IMR-90 (cell line): ENCODE measurements at regions not wholly inside any gene's neighbourhood (a gene's known extent, or its start where the extent isn't known, plus 50 kb on each side); places are given as distances from the start of the nearest gene placed in this dataset.

ENCODE experiments used
- ATAC-seq: fragments of 200-7000 bp; cut with Tn5 transposase; 2 replicates; pipeline ENCODE4 v1.9.1; 2020; ENCODE audit warnings: low read depth, mild to moderate bottlenecking, moderate library complexity
- BruUV-seq: library from RNA; stranded (reverse); fragments of 400-500 nt; replicated peaks from 2 replicates; lab custom pipeline; 2021; lab: Mats Ljungman, UMichigan
- CTCF ChIA-PET: fragments of 300-600 bp; formaldehyde crosslinking; extraction: SDS; loops from one replicate; lab custom pipeline; 2021; ENCODE audit warnings: antibody characterized with exemption; lab: Yijun Ruan, JAX
- POLR2A ChIA-PET: fragments of 300-600 bp; sonication (Branson Sonifier 250); formaldehyde crosslinking; loops from one replicate; lab custom pipeline; 2022; ENCODE audit warnings: antibody characterized with exemption; ENCODE audit not compliant: unreplicated experiment; lab: Charles Lee
- DNase-seq: peaks from one replicate; pipeline ENCODE4 v3.0.0; 2013
- H2AFZ ChIP-seq: replicated peaks from 2 replicates; pipeline ENCODE3; 2013; ENCODE audit warnings: low read length, mild to moderate bottlenecking; ENCODE audit not compliant: poor library complexity
- H2AK5ac ChIP-seq: 2 replicates; pipeline ENCODE4 v1.6.1; 2013; ENCODE audit warnings: low read depth, low read length, inconsistent platforms
- H2AK9ac ChIP-seq: replicated peaks from 2 replicates; pipeline ENCODE3; 2013; ENCODE audit warnings: mild to moderate bottlenecking, low read depth, low read length, moderate library complexity; ENCODE audit not compliant: poor library complexity
- H2BK120ac ChIP-seq: 2 replicates; pipeline ENCODE4 v1.6.1; 2013; ENCODE audit warnings: low read depth, low read length, inconsistent platforms
- H2BK15ac ChIP-seq: 3 replicates; pipeline ENCODE4 v1.6.1; 2013; ENCODE audit warnings: low read depth, low read length, inconsistent platforms
- H2BK20ac ChIP-seq: 2 replicates; pipeline ENCODE4 v1.6.1; 2013; ENCODE audit warnings: low read depth, mild to moderate bottlenecking, inconsistent platforms, low read length, moderate library complexity
- H2BK5ac ChIP-seq: 2 replicates; pipeline ENCODE4 v1.6.1; 2013; ENCODE audit warnings: mild to moderate bottlenecking, low read depth, low read length, inconsistent platforms; ENCODE audit not compliant: poor library complexity, severe bottlenecking
- H3K14ac ChIP-seq: replicated peaks from 2 replicates; pipeline ENCODE4 v1.6.1; 2013; ENCODE audit warnings: low read depth, low read length, inconsistent platforms
- H3K18ac ChIP-seq: 2 replicates; pipeline ENCODE4 v1.6.1; 2013; ENCODE audit warnings: low read depth, low read length, control low read depth
- H3K23ac ChIP-seq: 2 replicates; pipeline ENCODE4 v1.6.1; 2013; ENCODE audit warnings: low read depth, low read length, inconsistent platforms
- H3K27ac ChIP-seq: 2 replicates; pipeline ENCODE4 v1.5.1; 2013; ENCODE audit warnings: mild to moderate bottlenecking, control low read depth, low read length; ENCODE audit not compliant: insufficient read depth
- H3K27me3 ChIP-seq: 2 replicates; pipeline ENCODE4 v1.6.1; 2013; ENCODE audit warnings: low read length; ENCODE audit not compliant: control insufficient read depth, insufficient read depth
- H3K36me3 ChIP-seq: 2 replicates; pipeline ENCODE4 v1.6.1; 2013; ENCODE audit warnings: low read length, mixed read lengths; ENCODE audit not compliant: control insufficient read depth, insufficient read depth
- H3K4ac ChIP-seq: 2 replicates; pipeline ENCODE4 v1.6.1; 2013; ENCODE audit warnings: low read depth, low read length, inconsistent platforms
- H3K4me1 ChIP-seq: 2 replicates; pipeline ENCODE4 v1.6.1; 2013; ENCODE audit warnings: low read length, mixed read lengths; ENCODE audit not compliant: control insufficient read depth, insufficient read depth
- H3K4me2 ChIP-seq: 2 replicates; pipeline ENCODE4 v1.6.1; 2013; ENCODE audit warnings: low read depth, mild to moderate bottlenecking, control low read depth, low read length, moderate library complexity
- H3K4me3 ChIP-seq: 2 replicates; pipeline ENCODE4 v1.5.1; 2013; ENCODE audit warnings: low read depth, mild to moderate bottlenecking, control low read depth, low read length, moderate library complexity; ENCODE audit not compliant: insufficient read depth
- H3K56ac ChIP-seq: 2 replicates; pipeline ENCODE4 v1.6.1; 2013; ENCODE audit warnings: low read length, inconsistent platforms; ENCODE audit not compliant: insufficient read depth; ENCODE audit errors: extremely low read depth
- H3K79me1 ChIP-seq, 2 experiments: 2 replicates each; pipeline ENCODE4 v1.6.1; 2013; ENCODE audit warnings: low read length in 2 of 2, inconsistent platforms in 1 of 2, low read depth in 1 of 2
- H3K9ac ChIP-seq: 2 replicates; pipeline ENCODE4 v1.6.1; 2013; ENCODE audit warnings: low read depth, low read length, control low read depth
- H3K9me1 ChIP-seq: 2 replicates; pipeline ENCODE4 v1.6.1; 2013; ENCODE audit warnings: low read length, inconsistent platforms; ENCODE audit not compliant: insufficient read depth
- H3K9me3 ChIP-seq: 2 replicates; pipeline ENCODE4 v1.6.1; 2013; ENCODE audit warnings: low read length; ENCODE audit not compliant: control insufficient read depth, insufficient read depth
- H4K20me1 ChIP-seq: 2 replicates; pipeline ENCODE4 v1.6.1; 2013; ENCODE audit warnings: low read length, inconsistent platforms; ENCODE audit not compliant: insufficient read depth
- H4K5ac ChIP-seq: 2 replicates; pipeline ENCODE4 v1.6.1; 2013; ENCODE audit warnings: mild to moderate bottlenecking, low read depth, low read length, control low read depth
- H4K8ac ChIP-seq, 2 experiments: 2 replicates each; pipeline ENCODE4 v1.6.1; 2013; ENCODE audit warnings: low read depth in 2 of 2, low read length in 2 of 2, control low read depth in 1 of 2, inconsistent platforms in 1 of 2
- H4K91ac ChIP-seq: 2 replicates; pipeline ENCODE4 v1.6.1; 2013; ENCODE audit warnings: low read depth, low read length, inconsistent platforms; ENCODE audit not compliant: insufficient read depth
- BHLHE40 ChIP-seq: fragments of 150-350 bp; IDR thresholded peaks from 2 replicates; pipeline ENCODE4 v1.6.1; 2016; ENCODE audit warnings: mild to moderate bottlenecking, low read depth, low read length
- CEBPB ChIP-seq: IDR thresholded peaks from 2 replicates; pipeline ENCODE4 v1.6.1; 2012; ENCODE audit warnings: low read depth, low read length, improper control_type of control experiment
- CHD1 ChIP-seq: IDR thresholded peaks from 2 replicates; pipeline ENCODE4 v1.6.1; 2012; ENCODE audit warnings: low read depth, low read length, improper control_type of control experiment
- ELK1 ChIP-seq: fragments of 150-350 bp; IDR thresholded peaks from 2 replicates; pipeline ENCODE4 v1.6.1; 2016; ENCODE audit warnings: low read depth, mild to moderate bottlenecking, low read length, moderate library complexity, borderline replicate concordance
- FOS ChIP-seq: fragments of 150-350 bp; IDR thresholded peaks from 2 replicates; pipeline ENCODE4 v1.6.1; 2016; ENCODE audit warnings: low read depth, low read length
- MAFK ChIP-seq: IDR thresholded peaks from 2 replicates; pipeline ENCODE4 v1.6.1; 2012; ENCODE audit warnings: low read depth, low read length, improper control_type of control experiment
- MAZ ChIP-seq: IDR thresholded peaks from 2 replicates; pipeline ENCODE4 v1.6.1; 2012; ENCODE audit warnings: low read depth, mild to moderate bottlenecking, low read length, improper control_type of control experiment, moderate library complexity, borderline replicate concordance
- MXI1 ChIP-seq: IDR thresholded peaks from 2 replicates; pipeline ENCODE4 v1.6.1; 2012; ENCODE audit warnings: low read depth, mild to moderate bottlenecking, low read length, moderate library complexity, borderline replicate concordance
- NFE2L2 ChIP-seq: fragments of 150-350 bp; IDR thresholded peaks from 2 replicates; pipeline ENCODE4 v1.6.1; 2016; ENCODE audit warnings: low read depth, mild to moderate bottlenecking, low read length
- POLR2A ChIP-seq: IDR thresholded peaks from 2 replicates; pipeline ENCODE4 v1.6.1; 2012; ENCODE audit warnings: mild to moderate bottlenecking, low read depth, low read length
- RAD21 ChIP-seq: IDR thresholded peaks from 2 replicates; pipeline ENCODE4 v1.6.1; 2012; ENCODE audit warnings: low read length, improper control_type of control experiment
- RCOR1 ChIP-seq: IDR thresholded peaks from 2 replicates; pipeline ENCODE4 v1.6.1; 2012; ENCODE audit warnings: mild to moderate bottlenecking, low read length, improper control_type of control experiment; ENCODE audit not compliant: insufficient replicate concordance
- RFX5 ChIP-seq: IDR thresholded peaks from 2 replicates; pipeline ENCODE4 v1.8.0; 2012; ENCODE audit warnings: low read depth, mild to moderate bottlenecking, low read length, moderate library complexity
- SMC3 ChIP-seq: fragments of 150-350 bp; IDR thresholded peaks from 2 replicates; pipeline ENCODE4 v1.6.1; 2016; ENCODE audit warnings: low read depth, mild to moderate bottlenecking, antibody characterized with exemption, low read length, moderate library complexity
- WGBS, 2 experiments: methylation state at CpG; one replicate each; pipeline versions ENCODE4 v1.1.5 to v1.1.7; 2013; ENCODE audit warnings: missing lambda C conversion rate in 2 of 2; ENCODE audit not compliant: insufficient read length in 1 of 2; ENCODE audit errors: extremely low coverage in 2 of 2; 5-methylcytosine and 5-hydroxymethylcytosine counted together
- dilution Hi-C: fragments of 300-500 bp; cut with HindIII; formaldehyde crosslinking; loops from one replicate; pipeline ENCODE4 v1.14.3; 2018; ENCODE audit warnings: low sequenced_read_pairs; ENCODE audit not compliant: unreplicated experiment
- in situ Hi-C: fragments of 300-500 bp; cut with MboI; formaldehyde crosslinking; loops from 3 replicates; pipeline ENCODE4 v1.14.3; 2019; ENCODE audit warnings: low sequenced_read_pairs, inconsistent platforms, mixed read lengths
- intact Hi-C: fragments of 100-400 bp; cut with micrococcal nuclease; formaldehyde crosslinking; loops from 2 replicates; pipeline ENCODE4 v1.10.0; 2022
- TF ChIP-seq, protein P1 (sequence below): fragments of 150-350 bp; IDR thresholded peaks from 2 replicates; pipeline ENCODE4 v1.6.1; 2017; ENCODE audit warnings: mild to moderate bottlenecking, antibody characterized with exemption, low read length, low read depth
- TF ChIP-seq, protein P2 (sequence below): conservative IDR thresholded peaks from 2 replicates; pipeline ENCODE4 v1.5.1; 2012; ENCODE audit warnings: mild to moderate bottlenecking, low read depth, low read length, improper control_type of control experiment

DNA sequence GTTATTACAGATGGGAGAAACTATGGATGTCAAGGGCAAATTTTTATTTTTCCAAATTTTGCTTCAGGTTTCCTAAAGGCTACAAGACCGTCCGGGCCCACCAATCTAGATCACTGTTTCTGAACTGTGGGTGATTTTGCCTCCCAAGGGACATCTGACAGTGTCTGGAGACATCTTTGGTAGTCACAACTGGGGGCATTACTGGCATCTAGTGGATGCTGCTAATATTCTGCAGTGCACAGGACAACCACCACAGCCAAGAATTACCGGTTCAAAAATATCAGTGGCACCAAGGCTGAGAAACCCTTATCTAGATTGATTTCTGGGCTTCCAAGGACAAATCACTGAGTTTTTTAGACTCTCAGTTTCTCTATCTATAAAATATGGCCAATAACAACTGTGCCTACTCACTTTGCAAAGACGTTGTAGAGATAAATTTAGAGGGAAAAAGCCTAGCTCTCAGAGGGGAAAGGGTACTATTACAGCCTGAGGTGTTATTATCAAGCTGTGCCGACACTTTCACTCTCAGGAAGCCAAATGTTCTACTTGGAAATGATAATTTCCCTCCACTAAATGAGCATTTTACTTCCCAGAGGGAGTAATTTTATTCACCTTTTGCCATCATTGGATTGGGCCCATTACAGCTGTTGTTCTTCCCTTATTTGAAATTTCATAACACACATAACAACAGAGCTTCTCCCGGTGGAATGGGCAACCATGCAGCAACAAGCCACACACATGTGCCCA, 442.1 kb downstream of the CENPC start:
- H4K20me1 ChIP-seq, result no peaks in the 10 kb centered on the region
- H3K4me1 ChIP-seq, result no peaks in the 10 kb centered on the region
- H2AFZ ChIP-seq, result no peak overlapping the region
- no peak overlapping the region for H3K4ac ChIP-seq
- dilution Hi-C loops (no loop called here), in situ Hi-C loops (no loop called here), intact Hi-C loops (no loop called here)
- H3K36me3 ChIP-seq, result no peaks in the 10 kb centered on the region
- no peak overlapping the region for H2BK20ac ChIP-seq
- ChIA-PET POLR2A (no interaction called here), CTCF (no interaction called here)
- H3K27ac ChIP-seq, result no peak overlapping the region
- peaks cover 9% of the 10 kb centered on the region for H3K9me3 ChIP-seq
- H4K5ac ChIP-seq, result no peak overlapping the region
- no peak overlapping the region for H4K8ac ChIP-seq
- no peak overlapping the region for H3K14ac ChIP-seq
- ATAC-seq (no peak), DNase-seq (no peak)
- no peak overlapping the region for H3K23ac ChIP-seq
- no TSS peak for BruUV-seq
- no peak overlapping the region for H3K56ac ChIP-seq
- no peaks in the 10 kb centered on the region for H3K9me1 ChIP-seq
- TF ChIP-seq BHLHE40 (no peak), CEBPB (no peak), MXI1 (no peak), FOS (no peak), RFX5 (no peak), MAZ (no peak), NFE2L2 (no peak), POLR2A (no peak), CHD1 (no peak), RCOR1 (no peak), MAFK (no peak), RAD21 (no peak), ELK1 (no peak), SMC3 (no peak)
- TF ChIP-seq, protein P1, sequence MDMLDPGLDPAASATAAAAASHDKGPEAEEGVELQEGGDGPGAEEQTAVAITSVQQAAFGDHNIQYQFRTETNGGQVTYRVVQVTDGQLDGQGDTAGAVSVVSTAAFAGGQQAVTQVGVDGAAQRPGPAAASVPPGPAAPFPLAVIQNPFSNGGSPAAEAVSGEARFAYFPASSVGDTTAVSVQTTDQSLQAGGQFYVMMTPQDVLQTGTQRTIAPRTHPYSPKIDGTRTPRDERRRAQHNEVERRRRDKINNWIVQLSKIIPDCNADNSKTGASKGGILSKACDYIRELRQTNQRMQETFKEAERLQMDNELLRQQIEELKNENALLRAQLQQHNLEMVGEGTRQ, result no peak
- TF ChIP-seq, protein P2, sequence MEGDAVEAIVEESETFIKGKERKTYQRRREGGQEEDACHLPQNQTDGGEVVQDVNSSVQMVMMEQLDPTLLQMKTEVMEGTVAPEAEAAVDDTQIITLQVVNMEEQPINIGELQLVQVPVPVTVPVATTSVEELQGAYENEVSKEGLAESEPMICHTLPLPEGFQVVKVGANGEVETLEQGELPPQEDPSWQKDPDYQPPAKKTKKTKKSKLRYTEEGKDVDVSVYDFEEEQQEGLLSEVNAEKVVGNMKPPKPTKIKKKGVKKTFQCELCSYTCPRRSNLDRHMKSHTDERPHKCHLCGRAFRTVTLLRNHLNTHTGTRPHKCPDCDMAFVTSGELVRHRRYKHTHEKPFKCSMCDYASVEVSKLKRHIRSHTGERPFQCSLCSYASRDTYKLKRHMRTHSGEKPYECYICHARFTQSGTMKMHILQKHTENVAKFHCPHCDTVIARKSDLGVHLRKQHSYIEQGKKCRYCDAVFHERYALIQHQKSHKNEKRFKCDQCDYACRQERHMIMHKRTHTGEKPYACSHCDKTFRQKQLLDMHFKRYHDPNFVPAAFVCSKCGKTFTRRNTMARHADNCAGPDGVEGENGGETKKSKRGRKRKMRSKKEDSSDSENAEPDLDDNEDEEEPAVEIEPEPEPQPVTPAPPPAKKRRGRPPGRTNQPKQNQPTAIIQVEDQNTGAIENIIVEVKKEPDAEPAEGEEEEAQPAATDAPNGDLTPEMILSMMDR, result no peak
- no peak overlapping the region for H2BK5ac ChIP-seq
- 83% methylated on average over 2 of the region's 6 CpGs; no CpG with 5 or more reads in 1 of the 2 experiments for WGBS, 2 experiments
- no peak overlapping the region for H3K9ac ChIP-seq
- no peak overlapping the region for H3K4me3 ChIP-seq
- no peak overlapping the region for H3K4me2 ChIP-seq
- no peaks in the 10 kb centered on the region for H3K79me1 ChIP-seq
- H2AK9ac ChIP-seq, result no peak overlapping the region
- H3K18ac ChIP-seq, result no peak overlapping the region
- no peak overlapping the region for H2BK120ac ChIP-seq
- H3K27me3 ChIP-seq, result no peaks in the 10 kb centered on the region
- H2AK5ac ChIP-seq, result no peak overlapping the region
- no peak overlapping the region for H2BK15ac ChIP-seq
- no peak overlapping the region for H4K91ac ChIP-seq
